ENCODE measurements at regions not wholly inside any gene's neighbourhood (a gene's known extent, or its start where the extent isn't known, plus 50 kb on each side); places are given as distances from the start of the nearest gene placed in this dataset.
A peak's percentile ranks its signal among the peaks of the same experiment; 100 is the strongest.

GRCh38 chr20:22320245-22320915 lies 264.0 kb downstream of the FOXA2 start:
- H3K4me3 ChIP-seq (ENCODE audit: low read length): no peak overlapping the region
- POLR2A ChIA-PET: no interaction called here
- Mint-ChIP-seq H3K27ac (peak overlapping the region in 1 of 8 donors; percentile 31), H3K36me3 (no peaks in the 10 kb centered on the region), H3K4me1 (no peaks in the 10 kb centered on the region), H3K4me3 (no peak overlapping the region), H3K9me3 (peaks cover 0 to 5% (median 2%) of the 10 kb centered on the region in 5 donors), H3K27me3 (no peaks in the 10 kb centered on the region)
- H3K9me3 ChIP-seq (ENCODE audit: low read length): no peaks in the 10 kb centered on the region
- no peaks in the 10 kb centered on the region for H3K36me3 ChIP-seq (ENCODE audit: insufficient read depth, low read length)
- CTCF ChIA-PET: no interaction called here
- no peaks in the 10 kb centered on the region for H3K27me3 ChIP-seq (ENCODE audit: insufficient read depth, low read length, poor library complexity, severe bottlenecking)
- DNase-seq: no peak
- no peaks in the 10 kb centered on the region for H3K4me1 ChIP-seq (ENCODE audit: insufficient read depth, low read length)
- H3K27ac ChIP-seq (ENCODE audit: low read depth, low read length): no peak overlapping the region

- Histone ChIP-seq H3K4me3 (ENCODE audit: low read length) (no peak overlapping the region), H3K9me3 (ENCODE audit: low read length) (no peaks in the 10 kb centered on the region), H3K27me3 (ENCODE audit: insufficient read depth, low read length, poor library complexity, severe bottlenecking) (no peaks in the 10 kb centered on the region), H3K4me1 (ENCODE audit: insufficient read depth, low read length) (no peaks in the 10 kb centered on the region), H3K36me3 (ENCODE audit: insufficient read depth, low read length) (no peaks in the 10 kb centered on the region), H3K27ac (ENCODE audit: low read depth, low read length) (no peak overlapping the region)
- Mint-ChIP-seq H3K4me3 (no peak overlapping the region), H3K27me3 (no peaks in the 10 kb centered on the region), H3K4me1 (no peaks in the 10 kb centered on the region), H3K27ac (no peak overlapping the region), H3K36me3 (no peaks in the 10 kb centered on the region), H3K9me3 (peaks cover 0 to 7% (median 2%) of the 10 kb centered on the region in 5 donors)
- DNase-seq: no peak
- ChIA-PET CTCF (no interaction called here), POLR2A (no interaction called here)
These were observed 268.6 kb downstream of the FOXA2 start for GRCh38 chr20:22315771-22316170.

GRCh38 chr20:22315073-22315472 lies 269.3 kb downstream of the FOXA2 start:
- Mint-ChIP-seq H3K4me3 (no peak overlapping the region), H3K4me1 (no peaks in the 10 kb centered on the region), H3K9me3 (peaks cover 0 to 8% (median 2%) of the 10 kb centered on the region in 5 donors), H3K27ac (no peak overlapping the region), H3K36me3 (no peaks in the 10 kb centered on the region), H3K27me3 (no peaks in the 10 kb centered on the region)
- no peaks in the 10 kb centered on the region for H3K9me3 ChIP-seq (ENCODE audit: low read length)
- DNase-seq: no peak
- ChIA-PET CTCF (no interaction called here), POLR2A (no interaction called here)
- H3K4me3 ChIP-seq (ENCODE audit: low read length): no peak overlapping the region
- no peaks in the 10 kb centered on the region for H3K36me3 ChIP-seq (ENCODE audit: insufficient read depth, low read length)
- no peak overlapping the region for H3K27ac ChIP-seq (ENCODE audit: low read depth, low read length)
- no peaks in the 10 kb centered on the region for H3K27me3 ChIP-seq (ENCODE audit: insufficient read depth, low read length, poor library complexity, severe bottlenecking)
- no peaks in the 10 kb centered on the region for H3K4me1 ChIP-seq (ENCODE audit: insufficient read depth, low read length)

- ChIA-PET POLR2A (no interaction called here), CTCF (no interaction called here)
- Mint-ChIP-seq H3K27me3 (no peaks in the 10 kb centered on the region), H3K27ac (no peak overlapping the region), H3K4me3 (no peak overlapping the region), H3K9me3 (peaks cover 0 to 7% (median 4%) of the 10 kb centered on the region in 5 donors), H3K36me3 (no peaks in the 10 kb centered on the region), H3K4me1 (no peaks in the 10 kb centered on the region)
- no peaks in the 10 kb centered on the region for H3K9me3 ChIP-seq (ENCODE audit: low read length)
- no peak overlapping the region for H3K27ac ChIP-seq (ENCODE audit: low read depth, low read length)
- no peak for DNase-seq
- no peak overlapping the region for H3K4me3 ChIP-seq (ENCODE audit: low read length)
- H3K4me1 ChIP-seq (ENCODE audit: insufficient read depth, low read length): no peaks in the 10 kb centered on the region
- H3K36me3 ChIP-seq (ENCODE audit: insufficient read depth, low read length): no peaks in the 10 kb centered on the region
- H3K27me3 ChIP-seq (ENCODE audit: insufficient read depth, low read length, poor library complexity, severe bottlenecking): no peaks in the 10 kb centered on the region
These were observed 271.5 kb downstream of the FOXA2 start for GRCh38 chr20:22312744-22313346.

- no peak overlapping the region for H3K27ac Mint-ChIP-seq
- Histone ChIP-seq H3K9me3 (ENCODE audit: low read length) (no peaks in the 10 kb centered on the region), H3K27me3 (ENCODE audit: insufficient read depth, low read length, poor library complexity, severe bottlenecking) (no peaks in the 10 kb centered on the region), H3K27ac (ENCODE audit: low read depth, low read length) (no peak overlapping the region), H3K4me1 (ENCODE audit: insufficient read depth, low read length) (no peaks in the 10 kb centered on the region), H3K4me3 (ENCODE audit: low read length) (no peak overlapping the region), H3K36me3 (ENCODE audit: insufficient read depth, low read length) (no peaks in the 10 kb centered on the region)
- no peaks in the 10 kb centered on the region for H3K27me3 Mint-ChIP-seq
- peaks cover 0 to 10% (median 2%) of the 10 kb centered on the region in 5 donors for H3K9me3 Mint-ChIP-seq
- no peaks in the 10 kb centered on the region for H3K4me1 Mint-ChIP-seq
- DNase-seq: no peak
- H3K4me3 Mint-ChIP-seq: no peak overlapping the region
- no peaks in the 10 kb centered on the region for H3K36me3 Mint-ChIP-seq
- POLR2A ChIA-PET: no interaction called here
- CTCF ChIA-PET: no interaction called here
These were observed 275.4 kb downstream of the FOXA2 start for GRCh38 chr20:22308934-22309333.

- Histone ChIP-seq H3K9me3 (ENCODE audit: low read length) (no peaks in the 10 kb centered on the region), H3K4me1 (ENCODE audit: insufficient read depth, low read length) (no peaks in the 10 kb centered on the region), H3K4me3 (ENCODE audit: low read length) (no peak overlapping the region), H3K27me3 (ENCODE audit: insufficient read depth, low read length, poor library complexity, severe bottlenecking) (no peaks in the 10 kb centered on the region), H3K27ac (ENCODE audit: low read depth, low read length) (no peak overlapping the region), H3K36me3 (ENCODE audit: insufficient read depth, low read length) (no peaks in the 10 kb centered on the region)
- no peaks in the 10 kb centered on the region for H3K4me1 Mint-ChIP-seq
- H3K36me3 Mint-ChIP-seq: no peaks in the 10 kb centered on the region
- H3K27me3 Mint-ChIP-seq: no peaks in the 10 kb centered on the region
- H3K9me3 Mint-ChIP-seq: peaks cover 0 to 13% (median 2%) of the 10 kb centered on the region in 5 donors
- H3K27ac Mint-ChIP-seq: no peak overlapping the region
- ChIA-PET CTCF (no interaction called here), POLR2A (no interaction called here)
- no peak overlapping the region for H3K4me3 Mint-ChIP-seq
- DNase-seq: no peak
These were observed 277.0 kb downstream of the FOXA2 start for GRCh38 chr20:22307409-22307808.

- Mint-ChIP-seq H3K27me3 (no peaks in the 10 kb centered on the region), H3K36me3 (no peaks in the 10 kb centered on the region), H3K9me3 (peaks cover 0 to 13% (median 2%) of the 10 kb centered on the region in 5 donors), H3K27ac (no peak overlapping the region), H3K4me3 (no peak overlapping the region), H3K4me1 (no peaks in the 10 kb centered on the region)
- no peaks in the 10 kb centered on the region for H3K36me3 ChIP-seq (ENCODE audit: insufficient read depth, low read length)
- no peak overlapping the region for H3K27ac ChIP-seq (ENCODE audit: low read depth, low read length)
- no peaks in the 10 kb centered on the region for H3K4me1 ChIP-seq (ENCODE audit: insufficient read depth, low read length)
- no peaks in the 10 kb centered on the region for H3K27me3 ChIP-seq (ENCODE audit: insufficient read depth, low read length, poor library complexity, severe bottlenecking)
- CTCF ChIA-PET: no interaction called here
- no peaks in the 10 kb centered on the region for H3K9me3 ChIP-seq (ENCODE audit: low read length)
- no peak overlapping the region for H3K4me3 ChIP-seq (ENCODE audit: low read length)
- no peak for DNase-seq
- POLR2A ChIA-PET: no interaction called here
These were observed 279.0 kb downstream of the FOXA2 start for GRCh38 chr20:22305381-22305780.

- no peaks in the 10 kb centered on the region for H3K27me3 ChIP-seq (ENCODE audit: insufficient read depth, low read length, poor library complexity, severe bottlenecking)
- Mint-ChIP-seq H3K27me3 (no peaks in the 10 kb centered on the region), H3K4me1 (no peaks in the 10 kb centered on the region), H3K27ac (no peak overlapping the region), H3K4me3 (no peak overlapping the region), H3K9me3 (peaks cover 0 to 13% (median 6%) of the 10 kb centered on the region in 5 donors), H3K36me3 (no peaks in the 10 kb centered on the region)
- no peaks in the 10 kb centered on the region for H3K4me1 ChIP-seq (ENCODE audit: insufficient read depth, low read length)
- CTCF ChIA-PET: no interaction called here
- no peaks in the 10 kb centered on the region for H3K36me3 ChIP-seq (ENCODE audit: insufficient read depth, low read length)
- POLR2A ChIA-PET: no interaction called here
- no peak overlapping the region for H3K4me3 ChIP-seq (ENCODE audit: low read length)
- H3K27ac ChIP-seq (ENCODE audit: low read depth, low read length): no peak overlapping the region
- H3K9me3 ChIP-seq (ENCODE audit: low read length): no peaks in the 10 kb centered on the region
- no peak for DNase-seq
These were observed 280.8 kb downstream of the FOXA2 start for GRCh38 chr20:22303523-22303922.
